GM20000 (cell line): ENCODE measurements at regions not wholly inside any gene's neighbourhood (a gene's known extent, or its start where the extent isn't known, plus 50 kb on each side); places are given as distances from the start of the nearest gene placed in this dataset.

Source experiments
- DNase-seq: peaks from one replicate; pipeline ENCODE4 v3.0.0; 2012; ENCODE audit warnings: low spot score
- CTCF ChIP-seq: IDR thresholded peaks from 2 replicates; pipeline ENCODE4 v1.5.1; 2012; ENCODE audit warnings: mild to moderate bottlenecking, control low read depth; ENCODE audit errors: extremely low read depth, missing control alignments

- TF ChIP-seq CTCF: no peak
Observed at GRCh38 chr5:125404056-125404455, 657.6 kb upstream of the ZNF608 start.

DNA sequence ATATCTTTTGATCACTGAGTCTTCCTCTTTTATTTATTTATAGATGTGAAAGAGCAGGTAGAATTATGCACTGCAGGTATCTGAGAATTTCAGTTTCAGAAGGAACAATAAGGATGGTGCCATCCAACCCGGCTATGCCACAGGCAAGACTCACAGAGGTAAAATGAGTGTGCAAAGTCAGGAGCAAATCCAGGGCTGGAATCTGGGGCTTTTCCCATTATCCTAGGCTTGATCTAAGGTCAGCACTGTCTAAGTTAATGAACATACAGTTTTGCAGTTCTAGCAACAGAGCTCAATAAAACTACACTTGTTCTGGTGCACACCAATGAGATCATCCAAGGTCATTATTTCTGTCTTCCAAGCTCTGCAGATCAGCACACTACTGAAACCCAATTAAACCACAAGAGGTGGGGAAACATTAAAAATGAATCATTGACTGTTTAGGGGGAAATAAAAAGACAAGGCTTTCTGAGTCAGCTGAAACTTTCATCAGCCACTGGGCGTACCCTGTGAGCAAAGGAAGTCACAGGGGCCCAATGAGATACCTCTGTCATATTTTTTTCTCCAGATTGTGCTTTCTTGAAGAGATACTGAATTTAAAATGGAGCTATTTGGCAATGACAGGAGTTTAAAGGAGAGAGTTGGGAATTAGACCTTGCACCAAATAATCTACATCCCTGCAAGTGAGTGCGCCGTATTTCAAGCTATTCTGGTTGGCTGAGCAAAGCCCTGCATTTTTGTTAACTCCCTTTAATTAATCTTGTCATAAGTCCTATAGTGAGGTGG lies 662.2 kb upstream of the ZNF608 start:
- DNase-seq: peak; percentile 35
- no peak for TF ChIP-seq CTCF

More at GRCh38 chr5:125404056-125404455, 657.6 kb upstream of the ZNF608 start:
- DNase-seq: no peak

- TF ChIP-seq CTCF: no peak
- DNase-seq: no peak
Observed at GRCh38 chr5:125409234-125409860, 662.9 kb upstream of the ZNF608 start.

- no peak for TF ChIP-seq CTCF
- no peak for DNase-seq
Observed at GRCh38 chr5:125409861-125410536, 663.6 kb upstream of the ZNF608 start.

DNA sequence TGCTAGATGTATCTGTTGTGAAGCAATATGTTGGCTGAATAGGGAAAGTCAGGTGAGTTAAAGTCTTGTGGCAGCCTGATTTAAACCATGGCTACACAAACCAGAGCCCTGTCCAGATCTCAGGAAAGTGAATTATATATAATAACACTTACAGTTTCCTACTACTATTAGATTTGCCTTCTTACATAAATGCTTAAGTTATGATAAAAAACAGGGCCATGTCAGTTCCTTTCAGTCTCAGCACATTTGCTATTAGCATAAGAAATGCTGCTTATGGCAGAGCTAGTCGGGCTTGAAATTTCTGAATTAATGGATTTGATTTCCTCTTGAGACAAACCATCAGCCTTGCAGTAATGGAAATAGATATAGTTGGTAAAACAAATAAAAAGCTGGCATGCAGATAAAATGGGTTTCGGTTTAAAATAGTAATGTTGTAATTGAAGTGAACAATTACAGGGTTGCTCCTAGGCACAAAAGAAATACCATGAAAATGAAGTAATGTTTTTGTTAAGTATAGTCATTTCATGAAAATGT lies 664.2 kb upstream of the ZNF608 start:
- no peak for DNase-seq
- no peak for TF ChIP-seq CTCF

GRCh38 chr5:125411071-125411743 lies 664.8 kb upstream of the ZNF608 start:
- peak; percentile 44 for DNase-seq
- TF ChIP-seq CTCF: no peak
